ENCODE measurements at regions not wholly inside any gene's neighbourhood (a gene's known extent, or its start where the extent isn't known, plus 50 kb on each side); places are given as distances from the start of the nearest gene placed in this dataset.

DNA sequence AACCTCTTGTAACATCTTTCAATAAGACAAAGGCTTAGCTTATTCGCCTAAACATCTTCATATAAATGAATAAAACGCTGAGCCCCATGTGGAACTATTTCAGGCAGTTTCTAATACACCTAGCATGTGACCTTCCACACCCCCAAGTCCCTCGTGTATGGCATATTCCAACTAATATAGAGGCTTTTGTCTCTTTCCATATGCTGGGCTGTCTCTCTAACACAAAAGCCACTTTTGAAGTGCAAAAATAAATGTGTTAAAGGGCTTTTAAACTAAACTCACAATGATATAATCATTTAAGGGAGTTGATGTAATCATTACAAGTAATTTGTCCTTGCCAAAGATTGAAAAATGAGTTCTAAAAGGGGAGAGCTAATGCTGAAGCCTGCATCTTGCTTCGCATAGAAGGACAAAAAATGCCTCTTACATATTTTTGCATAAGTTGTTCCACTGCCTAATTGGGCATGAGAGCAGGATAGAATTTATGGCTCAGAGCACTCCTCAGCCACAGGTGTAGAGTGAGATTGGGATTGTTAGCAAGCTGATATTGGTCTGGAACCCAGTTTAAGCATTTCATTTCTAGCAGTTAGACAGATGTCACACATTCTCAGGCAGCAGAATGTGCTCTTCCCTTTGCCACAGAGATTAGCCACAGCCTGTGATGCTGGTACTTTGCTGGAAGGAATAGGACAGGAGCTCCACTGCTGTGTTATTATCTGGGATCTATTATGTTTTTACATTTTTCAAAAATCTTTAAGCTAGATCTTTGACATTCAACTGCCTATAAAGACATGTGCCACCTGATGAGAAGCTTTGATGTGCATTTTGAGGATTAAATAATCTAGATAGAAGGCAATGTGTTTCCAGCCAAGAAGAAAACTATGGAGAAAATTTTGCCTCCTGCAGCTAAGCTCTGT is 1044.4 kb downstream of the ADGRL2 start:
- no peak for DNase-seq

- DNase-seq, result no peak
Observed at GRCh38 chr1:82844447-82844846, 1043.7 kb downstream of the ADGRL2 start.

- DNase-seq, result no peak
Observed at GRCh38 chr1:82843876-82844275, 1043.1 kb downstream of the ADGRL2 start.

GRCh38 chr1:82840192-82840591 is 1039.5 kb downstream of the ADGRL2 start:
- DNase-seq, result no peak

GRCh38 chr1:82837766-82838465 is 1037.2 kb downstream of the ADGRL2 start:
- DNase-seq, result no peak

DNA sequence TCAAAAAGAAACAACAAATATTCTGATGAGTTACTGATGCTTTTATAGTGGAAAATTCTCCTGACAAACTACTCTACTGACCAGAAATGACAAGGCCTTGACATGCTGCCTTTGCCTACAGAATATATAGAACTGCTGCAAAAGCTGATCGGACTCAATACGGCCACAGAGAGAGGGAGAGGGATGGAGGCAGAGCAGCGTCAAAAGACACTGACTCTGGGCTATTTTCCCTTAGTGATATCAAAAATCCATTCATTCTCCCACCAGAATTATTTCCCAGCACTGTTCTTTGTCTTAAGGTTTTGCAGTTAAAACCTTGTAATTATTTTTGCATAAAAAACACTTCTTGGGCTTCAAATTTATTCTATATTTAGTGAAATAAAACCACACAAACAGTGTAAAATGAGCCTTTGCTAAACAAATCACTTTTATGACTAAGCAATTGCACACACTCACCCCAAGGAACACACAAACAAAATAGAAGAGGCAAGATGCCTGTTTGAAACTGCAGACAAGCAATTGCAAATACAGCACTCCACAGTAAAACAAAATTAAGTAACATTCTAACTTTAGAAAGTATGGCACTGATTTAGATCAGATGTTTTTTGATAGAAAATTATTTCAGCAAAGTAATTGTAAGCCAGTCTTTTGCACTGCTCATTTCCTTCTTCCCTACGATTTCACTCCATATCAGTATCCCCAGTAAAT is 1036.4 kb downstream of the ADGRL2 start:
- DNase-seq, result no peak

GRCh38 chr1:82836213-82836972 is 1035.7 kb downstream of the ADGRL2 start:
- DNase-seq, result no peak

DNA sequence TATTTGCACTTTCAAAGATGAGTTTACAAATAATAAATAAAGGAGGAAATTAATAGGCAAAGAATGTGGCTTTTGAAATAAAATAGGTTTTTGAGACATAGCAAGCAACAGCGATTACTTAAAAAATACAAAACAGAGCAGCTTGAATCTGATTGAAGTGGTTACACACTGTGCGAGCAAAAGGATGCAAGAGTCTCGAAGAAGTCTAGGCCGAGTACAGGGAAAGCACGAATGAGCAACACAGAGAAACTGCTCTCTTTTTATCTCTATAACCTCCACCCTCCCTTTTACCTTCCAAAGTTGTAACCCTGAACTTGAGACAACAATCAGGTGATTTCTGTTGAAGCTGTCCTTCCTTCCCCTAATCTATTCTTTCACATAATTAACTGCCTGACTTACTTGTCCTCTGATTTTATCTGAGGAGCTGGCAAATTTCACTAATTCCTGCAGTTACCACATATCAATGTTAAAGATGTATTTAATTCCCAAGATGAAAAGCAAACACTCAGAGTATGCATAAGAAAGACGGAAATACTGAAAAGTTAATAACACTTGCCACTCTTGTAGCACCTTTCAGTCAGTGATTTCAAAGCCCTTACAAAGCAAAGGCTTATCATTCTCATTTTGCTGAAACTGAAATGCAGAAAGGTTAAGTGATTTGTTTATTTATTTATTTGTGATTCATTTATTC is 1030.1 kb downstream of the ADGRL2 start:
- DNase-seq, result no peak

GRCh38 chr1:82829527-82829926 is 1028.8 kb downstream of the ADGRL2 start:
- DNase-seq, result no peak

- DNase-seq, result no peak
Observed at GRCh38 chr1:82823876-82824275, 1023.1 kb downstream of the ADGRL2 start.

- DNase-seq, result no peak
Observed at GRCh38 chr1:82820816-82821215, 1020.1 kb downstream of the ADGRL2 start.

DNA sequence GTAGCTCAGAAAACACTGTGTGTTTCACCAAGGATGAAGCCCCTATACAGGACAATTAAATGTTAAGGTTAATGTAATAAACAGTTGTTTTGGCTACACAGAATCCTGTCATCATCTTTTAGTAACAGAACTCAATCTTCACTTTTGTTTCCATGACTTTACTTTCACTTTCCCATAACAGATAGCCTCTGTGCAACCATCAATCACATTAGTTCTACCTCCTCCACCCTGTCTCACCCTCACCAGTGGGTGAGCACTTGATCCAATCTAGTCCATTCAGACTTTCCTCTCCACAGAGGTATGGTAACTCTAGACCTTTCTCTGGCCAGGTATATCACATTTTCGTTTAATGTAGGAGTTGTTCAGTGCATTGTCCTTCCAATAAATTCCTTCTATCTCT is 1018.5 kb downstream of the ADGRL2 start:
- no peak for DNase-seq

- peak; percentile 14 for DNase-seq
Observed at GRCh38 chr1:82818586-82818985, 1017.9 kb downstream of the ADGRL2 start.

GRCh38 chr1:82813386-82813785 is 1012.7 kb downstream of the ADGRL2 start:
- DNase-seq, result no peak

DNA sequence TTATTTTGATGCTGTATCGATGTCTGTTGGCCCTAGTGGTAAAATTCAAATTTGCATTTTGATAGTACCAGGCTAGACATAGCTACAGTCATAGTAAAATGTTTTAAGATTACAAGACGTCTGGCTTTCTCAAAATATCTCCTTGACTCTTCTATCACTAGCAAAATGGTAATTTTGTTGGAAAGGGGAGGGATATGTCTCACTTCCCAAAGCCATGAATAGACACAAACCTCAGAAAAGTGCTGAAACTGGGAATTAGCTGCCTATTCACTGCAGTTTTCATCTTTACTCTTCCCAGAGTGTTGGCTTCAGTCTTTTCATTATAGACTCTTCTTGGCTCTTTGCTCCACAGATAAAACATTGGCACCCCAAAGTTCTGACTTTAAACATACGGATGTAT is 1009.9 kb downstream of the ADGRL2 start:
- no peak for DNase-seq

DNA sequence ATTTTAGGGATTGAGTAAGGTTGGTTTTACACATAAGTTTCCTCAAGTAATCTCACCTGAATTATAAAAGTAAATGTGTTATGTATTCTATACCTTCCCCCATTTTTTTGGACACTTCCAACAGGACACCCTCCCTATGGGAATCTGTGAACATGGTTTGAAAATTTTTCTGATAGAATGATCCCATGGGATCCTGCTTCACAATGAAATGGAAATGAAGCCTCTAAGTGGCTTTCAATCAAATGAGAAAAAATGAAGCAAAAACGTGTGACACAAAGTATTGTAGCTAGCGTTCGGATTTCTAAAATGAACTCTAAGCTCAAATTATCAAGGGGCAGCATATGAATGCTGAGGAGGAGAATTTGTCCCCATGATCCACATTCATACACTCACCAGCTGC is 1006.8 kb downstream of the ADGRL2 start:
- DNase-seq, result no peak

DNA sequence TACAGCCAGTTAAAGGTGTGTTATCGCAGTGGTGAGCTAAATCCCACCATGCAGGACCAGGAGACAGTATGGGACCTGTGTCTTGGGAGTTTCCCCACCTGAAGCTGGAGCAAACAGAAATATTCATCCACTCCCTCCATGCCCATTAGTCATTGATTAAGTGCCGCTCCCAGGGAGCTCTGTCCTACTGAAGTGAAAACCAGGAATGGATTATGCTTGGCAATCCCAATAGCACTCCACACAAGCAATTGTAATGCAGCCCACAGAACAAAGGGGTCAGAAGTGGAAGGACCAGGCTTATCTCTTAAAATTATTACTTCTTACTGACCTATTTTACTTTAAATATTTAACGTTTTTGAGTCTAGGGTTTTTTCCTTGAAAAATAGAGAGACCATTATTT is 1005.4 kb downstream of the ADGRL2 start:
- DNase-seq, result no peak

DNA sequence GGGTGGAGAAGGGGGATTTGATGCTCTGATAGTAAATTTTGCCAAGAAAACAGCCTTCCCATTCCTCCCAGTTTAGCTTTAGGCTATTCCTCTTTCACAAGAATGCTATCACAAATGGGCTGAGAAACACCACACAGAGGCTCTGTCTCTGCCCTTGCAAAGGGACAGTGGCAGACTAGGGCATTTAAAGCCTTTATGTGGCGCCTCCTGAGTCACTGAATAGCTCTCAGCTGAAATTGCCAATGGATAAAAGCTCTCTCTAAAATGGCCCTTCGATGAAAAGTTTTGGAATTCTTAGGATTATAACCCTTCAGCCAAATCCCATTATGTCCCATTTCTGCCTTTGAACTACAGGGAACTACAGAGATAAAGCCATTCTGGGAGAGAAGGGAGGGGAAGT is 1000.4 kb downstream of the ADGRL2 start:
- no peak for DNase-seq

DNA sequence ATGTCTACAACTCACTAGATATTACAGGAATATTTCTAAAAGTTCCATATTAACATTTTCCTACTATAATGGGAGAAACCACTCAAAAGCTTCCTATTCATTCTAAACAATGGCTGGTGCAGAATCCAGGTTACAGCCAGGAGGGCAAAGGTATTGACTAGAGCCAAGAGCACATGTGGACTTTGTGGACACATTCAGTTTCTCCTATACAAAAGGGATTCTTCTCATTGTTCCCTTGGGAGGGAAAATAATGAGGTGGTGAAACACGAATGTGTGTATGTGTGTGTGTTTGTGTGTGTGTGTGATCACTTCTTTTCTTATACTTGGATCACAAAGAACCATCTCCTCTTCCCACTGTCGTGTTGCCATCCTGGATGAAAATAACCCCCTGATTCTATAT is 1000.0 kb downstream of the ADGRL2 start:
- no peak for DNase-seq

GRCh38 chr1:82799261-82799660 is 998.5 kb downstream of the ADGRL2 start:
- no peak for DNase-seq

- no peak for DNase-seq
Observed at GRCh38 chr1:82795508-82796149, 994.9 kb downstream of the ADGRL2 start.

DNA sequence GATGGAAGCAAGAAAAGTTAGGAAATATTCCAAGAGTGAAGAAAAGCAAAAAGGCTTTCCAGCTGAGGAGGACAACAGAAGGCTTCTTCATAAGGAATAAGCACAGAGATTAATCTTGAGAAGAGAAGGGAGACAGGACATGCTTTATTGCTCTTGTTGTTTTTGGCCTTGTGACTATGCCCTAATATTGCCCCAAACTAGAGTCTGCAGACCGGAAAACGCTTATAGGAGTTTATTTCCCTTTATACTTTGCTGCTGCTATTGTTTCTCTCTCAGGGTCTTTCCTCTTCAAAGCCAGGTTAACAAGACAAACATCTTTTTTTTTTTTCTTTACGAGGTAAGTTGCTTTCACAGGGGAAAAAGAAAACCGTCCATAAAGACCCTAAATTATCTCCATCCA is 991.4 kb downstream of the ADGRL2 start:
- DNase-seq, result no peak
